Thyroid gland (tissue), 4 donors: ENCODE measurements at regions not wholly inside any gene's neighbourhood (a gene's known extent, or its start where the extent isn't known, plus 50 kb on each side); places are given as distances from the start of the nearest gene placed in this dataset.

Experiments
- POLR2A ChIP-seq, 2 donors: fragments of 450-650 bp; IDR thresholded peaks; one replicate each; pipeline ENCODE4 v1.6.1; 2017; ENCODE audit warnings: antibody characterized with exemption in 2 of 2, mild to moderate bottlenecking in 2 of 2, moderate library complexity in 1 of 2
- TF ChIP-seq, protein P1 (sequence below), 6 experiments: fragments of 200-600 bp in 3 of 6; fragments of 450-650 bp in 3 of 6; sonication (generic) in 3 of 6; IDR thresholded peaks; one replicate each; pipeline ENCODE4 v1.5.1; 2016 to 2019; ENCODE audit warnings: antibody characterized with exemption in 6 of 6, mild to moderate bottlenecking in 2 of 6, inconsistent platforms in 1 of 6, moderate library complexity in 1 of 6

DNA sequence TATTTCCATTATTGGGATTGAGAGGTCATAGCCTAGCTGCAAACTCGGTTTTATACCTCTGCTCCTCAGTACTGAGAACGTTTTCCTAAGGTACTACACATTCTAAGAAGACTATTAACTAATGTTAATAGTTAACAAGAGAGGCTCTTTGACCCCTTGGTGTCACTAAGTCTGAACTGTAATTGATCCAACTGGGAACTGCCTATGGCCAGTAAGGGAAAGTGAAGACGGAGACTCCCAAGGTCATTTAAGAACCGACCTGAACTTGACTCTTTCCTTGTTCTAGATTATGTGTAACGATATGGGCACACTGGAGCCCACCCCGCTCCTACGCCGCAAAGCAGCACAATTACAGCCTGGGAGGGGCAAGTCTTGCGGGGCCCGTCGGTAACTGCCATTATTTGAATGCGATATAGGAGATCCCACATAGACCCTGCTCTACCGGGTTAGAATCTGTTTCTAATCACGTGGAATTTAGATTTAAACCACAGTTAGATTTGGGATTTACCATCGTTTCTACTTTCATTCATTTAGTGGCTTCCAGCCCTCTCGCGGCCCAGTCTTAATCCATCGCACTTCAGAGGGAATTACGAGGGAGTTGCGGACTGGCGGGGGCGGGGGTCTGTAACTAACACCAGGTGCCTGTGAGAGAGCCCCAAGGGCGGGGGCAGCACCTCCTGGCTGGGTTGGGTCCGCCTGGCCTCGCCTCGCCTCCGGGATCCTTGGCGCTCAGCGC is 84.1 kb upstream of the EPB41L3 start:
- TF ChIP-seq, protein P1, sequence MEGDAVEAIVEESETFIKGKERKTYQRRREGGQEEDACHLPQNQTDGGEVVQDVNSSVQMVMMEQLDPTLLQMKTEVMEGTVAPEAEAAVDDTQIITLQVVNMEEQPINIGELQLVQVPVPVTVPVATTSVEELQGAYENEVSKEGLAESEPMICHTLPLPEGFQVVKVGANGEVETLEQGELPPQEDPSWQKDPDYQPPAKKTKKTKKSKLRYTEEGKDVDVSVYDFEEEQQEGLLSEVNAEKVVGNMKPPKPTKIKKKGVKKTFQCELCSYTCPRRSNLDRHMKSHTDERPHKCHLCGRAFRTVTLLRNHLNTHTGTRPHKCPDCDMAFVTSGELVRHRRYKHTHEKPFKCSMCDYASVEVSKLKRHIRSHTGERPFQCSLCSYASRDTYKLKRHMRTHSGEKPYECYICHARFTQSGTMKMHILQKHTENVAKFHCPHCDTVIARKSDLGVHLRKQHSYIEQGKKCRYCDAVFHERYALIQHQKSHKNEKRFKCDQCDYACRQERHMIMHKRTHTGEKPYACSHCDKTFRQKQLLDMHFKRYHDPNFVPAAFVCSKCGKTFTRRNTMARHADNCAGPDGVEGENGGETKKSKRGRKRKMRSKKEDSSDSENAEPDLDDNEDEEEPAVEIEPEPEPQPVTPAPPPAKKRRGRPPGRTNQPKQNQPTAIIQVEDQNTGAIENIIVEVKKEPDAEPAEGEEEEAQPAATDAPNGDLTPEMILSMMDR (IDR thresholded peaks at IDR 0.05) = no peak
- no peak for TF ChIP-seq POLR2A (IDR thresholded peaks at IDR 0.05)
